Activated B cell treated with CpG ODN at 0.5 μM for 24 hours (primary cell): ENCODE measurements at regions not wholly inside any gene's neighbourhood (a gene's known extent, or its start where the extent isn't known, plus 50 kb on each side); places are given as distances from the start of the nearest gene placed in this dataset.

Experiments
- ATAC-seq: fragments of 200-7000 bp; cut with Tn5 transposase; one replicate; pipeline ENCODE4 v1.10.0; 2021; ENCODE audit warnings: low read depth, mild to moderate bottlenecking, moderate library complexity
- CTCF ChIA-PET: fragments of 350-600 bp; sonication (Branson Sonifier 250); formaldehyde crosslinking; loops from one replicate; lab custom pipeline; 2021; ENCODE audit warnings: antibody characterized with exemption; lab: Charles Lee
- POLR2A ChIA-PET: fragments of 350-600 bp; sonication (Branson Sonifier 250); formaldehyde crosslinking; loops from one replicate; lab custom pipeline; 2021; ENCODE audit warnings: antibody characterized with exemption; lab: Charles Lee
- DNase-seq: peaks from one replicate; pipeline ENCODE4 v3.0.0; 2022
- H3K27ac Mint-ChIP-seq: one replicate; pipeline ENCODE4 v1.8.0; 2020; ENCODE audit warnings: mixed read lengths
- H3K27me3 Mint-ChIP-seq: one replicate; pipeline ENCODE4 v1.8.0; 2021; ENCODE audit warnings: mixed read lengths
- H3K36me3 Mint-ChIP-seq: one replicate; pipeline ENCODE4 v1.8.0; 2021; ENCODE audit warnings: low read depth, mixed read lengths
- H3K4me1 Mint-ChIP-seq: one replicate; pipeline ENCODE4 v1.8.0; 2021; ENCODE audit warnings: mixed read lengths
- H3K4me3 Mint-ChIP-seq: one replicate; pipeline ENCODE4 v1.8.0; 2020; ENCODE audit warnings: mild to moderate bottlenecking, mixed read lengths
- H3K9me3 Mint-ChIP-seq: one replicate; pipeline ENCODE4 v1.8.0; 2020; ENCODE audit warnings: mixed read lengths
- intact Hi-C: fragments of 100-400 bp; cut with micrococcal nuclease; formaldehyde crosslinking; loops from one replicate; pipeline ENCODE4 v1.15.1; 2024
- TF ChIP-seq, protein P1 (sequence below): fragments of 200-600 bp; IDR thresholded peaks from one replicate; pipeline ENCODE4 v1.8.0; 2022; ENCODE audit warnings: antibody characterized with exemption, mild to moderate bottlenecking

DNA sequence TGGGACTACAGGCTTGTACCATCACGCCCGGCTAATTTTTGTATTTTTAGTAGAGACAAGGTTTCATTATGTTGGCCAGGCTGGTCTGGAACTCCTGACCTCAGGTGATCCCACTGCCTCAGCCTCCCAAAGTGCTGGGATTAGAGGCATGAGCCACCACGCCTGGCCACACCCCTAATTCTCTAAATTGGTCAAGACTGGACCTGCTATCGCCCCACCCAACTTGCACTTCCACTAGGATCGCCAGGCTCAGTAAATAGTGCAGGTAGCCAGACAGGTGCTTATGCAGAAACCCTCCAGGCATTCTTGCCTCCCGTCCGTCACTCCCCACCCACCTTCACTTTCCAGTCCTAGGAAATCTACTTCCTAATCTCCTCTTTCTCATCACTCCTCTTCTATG lies 481.4 kb upstream of the EEF2KMT start:
- CTCF ChIA-PET = no interaction called here
- TF ChIP-seq, protein P1, sequence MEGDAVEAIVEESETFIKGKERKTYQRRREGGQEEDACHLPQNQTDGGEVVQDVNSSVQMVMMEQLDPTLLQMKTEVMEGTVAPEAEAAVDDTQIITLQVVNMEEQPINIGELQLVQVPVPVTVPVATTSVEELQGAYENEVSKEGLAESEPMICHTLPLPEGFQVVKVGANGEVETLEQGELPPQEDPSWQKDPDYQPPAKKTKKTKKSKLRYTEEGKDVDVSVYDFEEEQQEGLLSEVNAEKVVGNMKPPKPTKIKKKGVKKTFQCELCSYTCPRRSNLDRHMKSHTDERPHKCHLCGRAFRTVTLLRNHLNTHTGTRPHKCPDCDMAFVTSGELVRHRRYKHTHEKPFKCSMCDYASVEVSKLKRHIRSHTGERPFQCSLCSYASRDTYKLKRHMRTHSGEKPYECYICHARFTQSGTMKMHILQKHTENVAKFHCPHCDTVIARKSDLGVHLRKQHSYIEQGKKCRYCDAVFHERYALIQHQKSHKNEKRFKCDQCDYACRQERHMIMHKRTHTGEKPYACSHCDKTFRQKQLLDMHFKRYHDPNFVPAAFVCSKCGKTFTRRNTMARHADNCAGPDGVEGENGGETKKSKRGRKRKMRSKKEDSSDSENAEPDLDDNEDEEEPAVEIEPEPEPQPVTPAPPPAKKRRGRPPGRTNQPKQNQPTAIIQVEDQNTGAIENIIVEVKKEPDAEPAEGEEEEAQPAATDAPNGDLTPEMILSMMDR = no peak
- intact Hi-C loops = no loop called here

DNA sequence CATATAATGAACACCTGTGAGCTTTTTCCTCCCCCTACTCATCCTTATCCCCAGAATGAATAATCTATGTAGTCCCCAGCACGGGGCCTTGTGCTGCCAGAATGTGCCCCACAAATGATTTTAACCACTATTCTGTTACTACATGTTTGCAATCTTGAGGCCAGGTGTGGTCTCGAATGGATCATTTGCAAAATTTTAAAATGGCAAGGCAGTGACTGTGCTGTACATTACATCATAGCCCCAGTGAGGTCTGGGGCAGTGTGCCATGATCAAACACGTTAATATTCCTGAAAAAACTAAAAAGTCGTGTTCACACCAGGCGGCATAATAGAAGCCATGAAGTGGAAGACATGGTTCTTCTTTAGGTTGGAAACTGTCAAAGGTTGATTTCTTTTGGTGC lies 479.9 kb upstream of the EEF2KMT start:
- H3K4me3 Mint-ChIP-seq = no peak overlapping the region

More for the DNA sequence above, 481.4 kb upstream of the EEF2KMT start:
- DNase-seq (no peak), ATAC-seq (no peak)
- POLR2A ChIA-PET = no interaction called here
- no peaks in the 10 kb centered on the region for H3K36me3 Mint-ChIP-seq
- H3K9me3 Mint-ChIP-seq = no peaks in the 10 kb centered on the region
- no peak overlapping the region for H3K4me3 Mint-ChIP-seq
- H3K27ac Mint-ChIP-seq = no peak overlapping the region
- H3K4me1 Mint-ChIP-seq = no peaks in the 10 kb centered on the region
- no peaks in the 10 kb centered on the region for H3K27me3 Mint-ChIP-seq

DNA sequence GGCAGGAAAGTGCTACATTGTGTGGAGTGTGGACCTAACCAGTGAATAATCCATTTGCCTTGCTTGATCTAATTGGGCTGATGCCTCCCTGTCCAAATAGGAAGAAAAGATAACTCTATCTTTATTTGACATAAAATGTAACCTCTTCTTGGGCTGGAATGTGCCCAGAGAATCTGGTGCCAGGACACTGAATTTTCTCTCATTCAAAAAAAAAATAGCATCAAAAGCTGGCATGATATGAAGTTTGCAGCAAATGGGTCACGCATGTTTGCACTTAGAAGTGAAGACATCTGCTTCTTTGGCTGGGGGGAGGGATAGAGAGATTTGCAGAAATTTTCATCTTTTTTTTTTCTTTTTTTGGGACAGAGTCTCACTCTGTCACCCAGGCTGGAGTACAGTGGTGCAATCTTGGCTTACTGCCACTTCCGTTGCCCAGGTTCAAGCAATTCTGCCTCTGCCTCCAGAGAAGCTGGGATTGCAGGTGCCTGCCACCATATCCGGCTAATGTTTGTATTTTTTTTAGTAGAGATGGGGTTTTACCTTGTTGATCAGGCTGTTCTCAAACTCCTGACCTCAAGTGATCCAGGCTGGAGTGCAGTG lies 478.2 kb upstream of the EEF2KMT start:
- no peaks in the 10 kb centered on the region for H3K27me3 Mint-ChIP-seq
- H3K9me3 Mint-ChIP-seq = peaks cover 4% of the 10 kb centered on the region
- no peaks in the 10 kb centered on the region for H3K4me1 Mint-ChIP-seq
- intact Hi-C loops = no loop called here
- DNase-seq = no peak
- ChIA-PET POLR2A (no interaction called here), CTCF (no interaction called here)
- no peak overlapping the region for H3K27ac Mint-ChIP-seq
- TF ChIP-seq, protein P1 = no peak
- no peak overlapping the region for H3K4me3 Mint-ChIP-seq
- H3K36me3 Mint-ChIP-seq = no peaks in the 10 kb centered on the region
- ATAC-seq = no peak

More for the DNA sequence above, 479.9 kb upstream of the EEF2KMT start:
- no peak for ATAC-seq
- H3K4me1 Mint-ChIP-seq = no peaks in the 10 kb centered on the region
- H3K9me3 Mint-ChIP-seq = peaks cover 2% of the 10 kb centered on the region
- intact Hi-C loops = no loop called here
- H3K27ac Mint-ChIP-seq = no peak overlapping the region
- TF ChIP-seq, protein P1 = no peak
- ChIA-PET POLR2A (no interaction called here), CTCF (no interaction called here)
- no peaks in the 10 kb centered on the region for H3K27me3 Mint-ChIP-seq
- H3K36me3 Mint-ChIP-seq = no peaks in the 10 kb centered on the region
- no peak for DNase-seq

DNA sequence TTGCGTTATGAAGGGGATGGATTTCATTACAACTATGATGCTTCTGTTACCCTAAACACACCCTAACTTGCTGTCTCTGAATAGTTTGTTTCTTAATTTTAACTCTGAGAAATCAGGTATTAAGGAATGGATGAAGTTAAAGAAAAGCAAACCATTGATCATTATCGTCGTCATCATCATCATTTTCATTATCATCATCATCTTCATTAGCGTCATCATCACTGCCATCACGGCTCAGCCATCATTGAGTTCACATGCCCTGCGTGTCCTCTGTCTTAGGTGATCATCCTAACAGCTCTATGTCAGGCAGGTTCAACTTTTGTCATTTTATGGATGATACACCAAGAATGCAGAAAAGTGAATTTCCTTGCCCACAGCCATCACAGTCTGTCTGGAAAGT lies 477.5 kb upstream of the EEF2KMT start:
- H3K36me3 Mint-ChIP-seq = no peaks in the 10 kb centered on the region

DNA sequence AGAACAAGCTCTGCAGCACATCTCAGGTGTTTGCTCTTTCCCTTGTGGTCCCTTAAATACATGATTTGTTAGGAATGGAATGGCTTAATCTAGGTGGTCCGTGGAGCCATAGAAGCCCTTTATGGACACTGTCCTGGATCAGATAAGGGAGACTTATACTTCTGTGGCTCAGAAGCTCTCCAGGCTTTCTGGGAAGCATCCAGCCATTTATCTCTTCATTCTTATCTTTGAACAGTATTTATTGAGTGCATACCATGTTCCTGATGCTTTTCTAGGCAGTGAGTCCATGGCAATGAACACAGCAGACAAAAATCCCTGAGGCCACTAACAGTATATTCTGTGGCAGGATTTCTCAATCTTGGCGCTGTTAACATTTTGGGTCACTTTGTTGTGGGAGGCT lies 474.5 kb upstream of the EEF2KMT start:
- intact Hi-C loops = no loop called here

More for the DNA sequence above, 477.5 kb upstream of the EEF2KMT start:
- Mint-ChIP-seq H3K9me3 (peaks cover 4% of the 10 kb centered on the region), H3K4me3 (no peak overlapping the region), H3K4me1 (no peaks in the 10 kb centered on the region), H3K27me3 (no peaks in the 10 kb centered on the region), H3K27ac (no peak overlapping the region)
- intact Hi-C loops = no loop called here
- TF ChIP-seq, protein P1 = no peak
- ATAC-seq = no peak
- no peak for DNase-seq
- ChIA-PET CTCF (no interaction called here), POLR2A (no interaction called here)

More for the DNA sequence above, 474.5 kb upstream of the EEF2KMT start:
- ChIA-PET POLR2A (no interaction called here), CTCF (no interaction called here)
- DNase-seq (no peak), ATAC-seq (no peak)
- Mint-ChIP-seq H3K4me1 (no peaks in the 10 kb centered on the region), H3K9me3 (peaks cover 4% of the 10 kb centered on the region), H3K4me3 (no peak overlapping the region), H3K27me3 (no peaks in the 10 kb centered on the region), H3K27ac (no peak overlapping the region), H3K36me3 (no peaks in the 10 kb centered on the region)
- TF ChIP-seq, protein P1 = no peak
